ENCODE measurements at regions not wholly inside any gene's neighbourhood (a gene's known extent, or its start where the extent isn't known, plus 50 kb on each side); places are given as distances from the start of the nearest gene placed in this dataset.

GRCh38 chr1:80385650-80386049 lies 1379.1 kb upstream of the ADGRL4 start:
- Histone ChIP-seq H3K27me3 (ENCODE audit: low read length) (no peaks in the 10 kb centered on the region), H3K9me2 (replicated peaks; ENCODE audit: insufficient read depth, low read length) (no peaks in the 10 kb centered on the region), H3K9ac (ENCODE audit: low read length) (no peak overlapping the region), H2AFZ (ENCODE audit: low read depth, low read length, severe bottlenecking) (no peak overlapping the region), H3K36me3 (ENCODE audit: low read length) (no peaks in the 10 kb centered on the region), H3K9me3 (ENCODE audit: insufficient read depth, low read length) (peaks cover 5% of the 10 kb centered on the region; the same call in 1 of the 2 replicates), H3K27ac (ENCODE audit: low read depth, low read length) (no peak overlapping the region), H3K4me3 (ENCODE audit: insufficient read depth, low read length, poor library complexity, severe bottlenecking) (no peak overlapping the region), H3K79me2 (ENCODE audit: insufficient read depth, low read length) (no peaks in the 10 kb centered on the region), H3K4me2 (ENCODE audit: low read depth, low read length, poor library complexity, severe bottlenecking) (no peak overlapping the region), H3F3A (ENCODE audit: insufficient read depth) (no peaks in the 10 kb centered on the region), H4K20me1 (ENCODE audit: low read depth, low read length) (no peaks in the 10 kb centered on the region)
- TF ChIP-seq EZH2phosphoT487 (conservative IDR thresholded peaks at IDR 0.05; ENCODE audit: low read length) = no peak
- no peak for TF ChIP-seq CTCF (IDR thresholded peaks at IDR 0.05; ENCODE audit: insufficient read depth, low read length, poor library complexity, severe bottlenecking)

GRCh38 chr1:80384959-80385358 lies 1378.4 kb upstream of the ADGRL4 start:
- H3K4me2 ChIP-seq (ENCODE audit: low read depth, low read length, poor library complexity, severe bottlenecking) = no peak overlapping the region
- no peaks in the 10 kb centered on the region for H3K79me2 ChIP-seq (ENCODE audit: insufficient read depth, low read length)
- no peaks in the 10 kb centered on the region for H3K27me3 ChIP-seq (ENCODE audit: low read length)
- H2AFZ ChIP-seq (ENCODE audit: low read depth, low read length, severe bottlenecking) = no peak overlapping the region
- no peaks in the 10 kb centered on the region for H4K20me1 ChIP-seq (ENCODE audit: low read depth, low read length)
- H3K27ac ChIP-seq (ENCODE audit: low read depth, low read length) = no peak overlapping the region
- H3K4me3 ChIP-seq (ENCODE audit: insufficient read depth, low read length, poor library complexity, severe bottlenecking) = no peak overlapping the region
- H3K9me3 ChIP-seq (ENCODE audit: insufficient read depth, low read length) = peaks cover 5% of the 10 kb centered on the region; the same call in 1 of the 2 replicates
- no peaks in the 10 kb centered on the region for H3K36me3 ChIP-seq (ENCODE audit: low read length)
- no peaks in the 10 kb centered on the region for H3F3A ChIP-seq (ENCODE audit: insufficient read depth)
- no peak for TF ChIP-seq EZH2phosphoT487 (conservative IDR thresholded peaks at IDR 0.05; ENCODE audit: low read length)
- TF ChIP-seq CTCF (IDR thresholded peaks at IDR 0.05; ENCODE audit: insufficient read depth, low read length, poor library complexity, severe bottlenecking) = no peak
- H3K9ac ChIP-seq (ENCODE audit: low read length) = no peak overlapping the region
- H3K9me2 ChIP-seq (replicated peaks; ENCODE audit: insufficient read depth, low read length) = no peaks in the 10 kb centered on the region

GRCh38 chr1:80384083-80384830 lies 1377.7 kb upstream of the ADGRL4 start:
- no peaks in the 10 kb centered on the region for H3F3A ChIP-seq (ENCODE audit: insufficient read depth)

More at GRCh38 chr1:80384083-80384830, 1377.7 kb upstream of the ADGRL4 start:
- Histone ChIP-seq H3K79me2 (ENCODE audit: insufficient read depth, low read length) (no peaks in the 10 kb centered on the region), H3K4me3 (ENCODE audit: insufficient read depth, low read length, poor library complexity, severe bottlenecking) (no peak overlapping the region), H3K4me2 (ENCODE audit: low read depth, low read length, poor library complexity, severe bottlenecking) (no peak overlapping the region), H3K9me2 (replicated peaks; ENCODE audit: insufficient read depth, low read length) (no peaks in the 10 kb centered on the region), H3K9me3 (ENCODE audit: insufficient read depth, low read length) (peaks cover 4% of the 10 kb centered on the region; the same call in 1 of the 2 replicates), H2AFZ (ENCODE audit: low read depth, low read length, severe bottlenecking) (no peak overlapping the region), H3K27ac (ENCODE audit: low read depth, low read length) (no peak overlapping the region), H4K20me1 (ENCODE audit: low read depth, low read length) (no peaks in the 10 kb centered on the region), H3K9ac (ENCODE audit: low read length) (no peak overlapping the region), H3K36me3 (ENCODE audit: low read length) (no peaks in the 10 kb centered on the region), H3K27me3 (ENCODE audit: low read length) (no peaks in the 10 kb centered on the region)
- TF ChIP-seq CTCF (IDR thresholded peaks at IDR 0.05; ENCODE audit: insufficient read depth, low read length, poor library complexity, severe bottlenecking) (no peak), EZH2phosphoT487 (conservative IDR thresholded peaks at IDR 0.05; ENCODE audit: low read length) (no peak)

Data from SU-DHL-6 (cell line).